Heart right ventricle (tissue), 16 donors: ENCODE measurements at regions not wholly inside any gene's neighbourhood (a gene's known extent, or its start where the extent isn't known, plus 50 kb on each side); places are given as distances from the start of the nearest gene placed in this dataset.

ENCODE experiments used
- ATAC-seq, 8 donors: fragments of 200-7000 bp; cut with Tn5 transposase; one replicate each; pipeline ENCODE4 v1.9.1; 2020; ENCODE audit warnings: mild to moderate bottlenecking in 8 of 8, moderate library complexity in 8 of 8, moderate number of reproducible peaks in 1 of 8
- DNase-seq, 2 donors: peaks; one replicate each; pipeline ENCODE4 v3.0.0-alpha.2; 2020
- H3K27ac ChIP-seq, 10 donors: fragments of 200-600 bp; sonication (generic) in 2 of 10; one replicate each; pipeline versions ENCODE4 v1.5.0 to v1.8.0; 2020 to 2022; ENCODE audit warnings: mild to moderate bottlenecking in 3 of 10
- H3K27me3 ChIP-seq, 7 donors: fragments of 200-600 bp; one replicate each; pipeline ENCODE4 v1.8.0; 2021 to 2022; ENCODE audit warnings: mild to moderate bottlenecking in 2 of 7
- H3K36me3 ChIP-seq, 9 donors: fragments of 200-600 bp; sonication (generic) in 1 of 9; one replicate each; pipeline versions ENCODE4 v1.5.0 to v1.8.0; 2020 to 2022; ENCODE audit warnings: mild to moderate bottlenecking in 2 of 9
- H3K4me1 ChIP-seq, 9 donors: fragments of 200-600 bp; sonication (generic) in 1 of 9; one replicate each; pipeline versions ENCODE4 v1.5.0 to v1.8.0; 2020 to 2022; ENCODE audit warnings: mild to moderate bottlenecking in 4 of 9
- H3K4me3 ChIP-seq, 10 donors: fragments of 200-600 bp; sonication (generic) in 2 of 10; one replicate each; pipeline versions ENCODE4 v1.5.0 to v1.8.0; 2020 to 2022; ENCODE audit warnings: mild to moderate bottlenecking in 7 of 10, moderate library complexity in 2 of 10
- H3K9me3 ChIP-seq, 11 donors: fragments of 200-600 bp in 10 of 11; sonication (generic) in 2 of 11; one replicate each; pipeline versions ENCODE4 v1.5.0 to v1.8.0; 2013 to 2022; ENCODE audit warnings: mild to moderate bottlenecking in 2 of 11, control low read depth in 1 of 11, moderate library complexity in 1 of 11
- CTCF ChIP-seq, 9 donors: fragments of 200-600 bp; sonication (generic) in 2 of 9; IDR thresholded peaks; one replicate each; pipeline versions ENCODE4 v1.5.0 to v1.8.0; 2021 to 2022; ENCODE audit warnings: antibody characterized with exemption in 9 of 9, mild to moderate bottlenecking in 5 of 9, moderate library complexity in 1 of 9
- WGBS, 2 donors: extraction: QIAGEN DNeasy Blood & Tissue Kit; methylation state at CpG; one replicate each; pipeline ENCODE4 v1.1.7; 2013; ENCODE audit warnings: inconsistent platforms in 1 of 2; 5-methylcytosine and 5-hydroxymethylcytosine counted together
- intact Hi-C, 10 donors: fragments of 100-400 bp; cut with DNase I; formaldehyde crosslinking; loops; one replicate each; pipeline versions ENCODE4 v1.11.1 to v1.14.2; 2022
- donor health status: Arrhythmogenic right ventricular cardiomyopathy.
- donor health status: ischemic (EF 13 %, LVEDD 7.1; RV severe dilation, severe dysfunction).
- donor health status: healthy with polysubstance abuse.
- donor health status: DM: no; HTN: yes; CAD: no.
- donor health status: DM: no; HTN: no; CAD: no.
- donor health status: ischemic (EF 25% LVEDD 6.9; RV normal size, moderate dysfunction).
- donor health status: ischemic (EF 25% LVEDD 5.7; RV mildly dilated, moderate dysfunction).
- donor health status: healthy.
- donor health status: DM: yes; HTN: yes; CAD: no.
- donor health status: Ischemic cardiomyopathy.
- donor health status: ischemic (EF 35%, LVEDD 5.7; RV mildly dilated, moderate dysfunction).
- donor health status: nonischemic (EF 11% LVEDD 7.7; RV severe dilation, severe dysfunction).
- donor health status: DM: yes; HTN: yes; CAD: no.
- donor health status: PGD.
- donor health status: ischemic (EF 29% LVEDD 5.4; RV normal size, mild dysfunction).
- donor health status: nonischemic (EF 23%, LVEDD 6.1; RV moderate dilation, normal function).

GRCh38 chr6:155779456-155779855, 323.8 kb upstream of the NOX3 start:
- Histone ChIP-seq H3K27ac (no peak overlapping the region), H3K36me3 (no peaks in the 10 kb centered on the region), H3K4me3 (no peak overlapping the region), H3K27me3 (no peaks in the 10 kb centered on the region), H3K9me3 (peaks cover 0 to 1% (median 0%) of the 10 kb centered on the region in 11 donors), H3K4me1 (peaks cover 0 to 9% (median 0%) of the 10 kb centered on the region in 9 donors)
- WGBS, 2 donors, result 62% methylated on average over 2 of the region's 2 CpGs
- ATAC-seq (no peak), DNase-seq (no peak)
- intact Hi-C loops, result no loop called here
- TF ChIP-seq CTCF (IDR thresholded peaks at IDR 0.05), result no peak

- TF ChIP-seq CTCF (IDR thresholded peaks at IDR 0.05), result no peak
- peaks cover 0 to 9% (median 0%) of the 10 kb centered on the region in 9 donors for H3K4me1 ChIP-seq
- WGBS, 2 donors, result 92 to 93% methylated on average over 2 of the region's 2 CpGs
- no peak overlapping the region for H3K4me3 ChIP-seq
- H3K27ac ChIP-seq, result no peak overlapping the region
- DNase-seq (no peak), ATAC-seq (no peak)
- no peaks in the 10 kb centered on the region for H3K27me3 ChIP-seq
- intact Hi-C loops, result no loop called here
- no peaks in the 10 kb centered on the region for H3K36me3 ChIP-seq
- H3K9me3 ChIP-seq, result peaks cover 0 to 11% (median 0%) of the 10 kb centered on the region in 11 donors
These were observed 322.7 kb upstream of the NOX3 start for GRCh38 chr6:155778336-155778735.

- TF ChIP-seq CTCF (IDR thresholded peaks at IDR 0.05), result no peak
- intact Hi-C loops, result no loop called here
These were observed 316.2 kb upstream of the NOX3 start for GRCh38 chr6:155771822-155772221.

GRCh38 chr6:155770856-155771255, 315.2 kb upstream of the NOX3 start:
- H3K4me3 ChIP-seq, result no peak overlapping the region
- TF ChIP-seq CTCF (IDR thresholded peaks at IDR 0.05), result no peak
- no peak for ATAC-seq

More at GRCh38 chr6:155771822-155772221, 316.2 kb upstream of the NOX3 start:
- WGBS, 2 donors, result 80 to 89% methylated on average over 1 of the region's 1 CpG
- no peaks in the 10 kb centered on the region for H3K36me3 ChIP-seq
- no peaks in the 10 kb centered on the region for H3K4me1 ChIP-seq
- H3K9me3 ChIP-seq, result peaks cover 0 to 46% (median 13%) of the 10 kb centered on the region in 11 donors
- H3K4me3 ChIP-seq, result no peak overlapping the region
- DNase-seq (no peak), ATAC-seq (no peak)
- H3K27ac ChIP-seq, result no peak overlapping the region
- H3K27me3 ChIP-seq, result no peaks in the 10 kb centered on the region

More at GRCh38 chr6:155770856-155771255, 315.2 kb upstream of the NOX3 start:
- Histone ChIP-seq H3K27ac (no peak overlapping the region), H3K36me3 (no peaks in the 10 kb centered on the region), H3K9me3 (peaks cover 0 to 46% (median 13%) of the 10 kb centered on the region in 11 donors), H3K4me1 (no peaks in the 10 kb centered on the region), H3K27me3 (no peaks in the 10 kb centered on the region)
- intact Hi-C loops, result no loop called here
- DNase-seq, result no peak
